ENCODE measurements at regions not wholly inside any gene's neighbourhood (a gene's known extent, or its start where the extent isn't known, plus 50 kb on each side); places are given as distances from the start of the nearest gene placed in this dataset.

- no peaks in the 10 kb centered on the region for H4K20me1 ChIP-seq (replicated peaks in 1 of 2; ENCODE audit: control insufficient read depth in 1 of 2, insufficient read depth in 2 of 2, low read length in 2 of 2)
- H3K9me3 ChIP-seq (ENCODE audit: insufficient read depth in 2 of 2, low read depth in 1 of 2, low read length in 1 of 2): peaks cover 11 to 14% of the 10 kb centered on the region in 2 experiments; a peak in 3 of 4 replicates
- H3K79me2 ChIP-seq (ENCODE audit: control insufficient read depth in 1 of 2, insufficient read depth in 2 of 2, low read length in 2 of 2): no peaks in the 10 kb centered on the region
- no peak overlapping the region for H2BK120ac ChIP-seq (replicated peaks; ENCODE audit: low read depth, low read length)
- H2BK5ac ChIP-seq (ENCODE audit: low read depth, low read length): no peak overlapping the region
- H3K18ac ChIP-seq (ENCODE audit: extremely low read depth, low read length): no peak overlapping the region
- no peak overlapping the region for H3K9ac ChIP-seq (replicated peaks in 1 of 4; ENCODE audit: extremely low read depth in 1 of 4, low read depth in 3 of 4, low read length in 3 of 4)
- no peak overlapping the region for H3K4ac ChIP-seq (replicated peaks; ENCODE audit: insufficient read length, low read depth, low read length)
- H3K4me2 ChIP-seq (ENCODE audit: insufficient read depth in 1 of 2, low read depth in 2 of 2, low read length in 2 of 2): no peak overlapping the region
- H3K4me1 ChIP-seq (replicated peaks in 1 of 4; ENCODE audit: control insufficient read depth in 3 of 4, insufficient read depth in 4 of 4, low read length in 3 of 4): peaks cover 5 to 17% (median 12%) of the 10 kb centered on the region in 4 experiments
- POLR2A ChIA-PET (ENCODE audit: partially characterized antibody): no interaction called here
- 84% methylated on average over 2 of the region's 2 CpGs; no CpG with 5 or more reads in 1 of the 2 experiments for WGBS, 2 experiments (ENCODE audit: extremely low coverage in 1 of 2, insufficient coverage in 1 of 2, insufficient read length in 1 of 2, insufficient replicate concordance in 2 of 2, low coverage in 1 of 2, low lambda C conversion rate in 2 of 2, missing lambda C conversion rate in 1 of 2)
- H2BK15ac ChIP-seq (ENCODE audit: low read length): no peak overlapping the region
- no peak overlapping the region for H2BK20ac ChIP-seq (ENCODE audit: low read length)
- H3K27me3 ChIP-seq (replicated peaks in 1 of 4; ENCODE audit: control insufficient read depth in 3 of 4, extremely low read depth in 1 of 4, insufficient read depth in 3 of 4, low read length in 3 of 4): 0 out of 7 replicates have a peak, but pooled peaks cover 0 to 2% (median 0%) of the 10 kb centered on the region in 4 experiments
- CTCF ChIA-PET (ENCODE audit: partially characterized antibody): interaction anchor here (0.7 kb wide), 1 partner anchor 10 kb away, joined by 3 read pairs; no protein-coding TSS in a partner anchor
- H3K36me3 ChIP-seq (ENCODE audit: control insufficient read depth in 2 of 4, insufficient read depth in 4 of 4, low read length in 3 of 4): no peaks in the 10 kb centered on the region
- FAIRE-seq: no peak
- H3K79me1 ChIP-seq (ENCODE audit: low read depth, low read length): no peaks in the 10 kb centered on the region
- H3K56ac ChIP-seq (replicated peaks; ENCODE audit: insufficient read length, low read depth, low read length): no peak overlapping the region
- no peak overlapping the region for H3K23ac ChIP-seq (ENCODE audit: insufficient read length)
- no peak overlapping the region for H2BK12ac ChIP-seq (ENCODE audit: low read depth, low read length)
- no peaks in the 10 kb centered on the region for H3K23me2 ChIP-seq (ENCODE audit: low read depth, low read length)
- no peak overlapping the region for H4K5ac ChIP-seq (ENCODE audit: insufficient read length, low read depth, low read length)
- H4K8ac ChIP-seq (ENCODE audit: extremely low read depth, insufficient read depth, low read length): no peak overlapping the region
- H3K14ac ChIP-seq (ENCODE audit: insufficient read length): no peak overlapping the region
- no peak overlapping the region for H4K91ac ChIP-seq (replicated peaks; ENCODE audit: insufficient read length, low read length)
- no peak overlapping the region for H3K27ac ChIP-seq (ENCODE audit: low read depth, low read length)
- H3K4me3 ChIP-seq (ENCODE audit: extremely low read depth in 1 of 4, insufficient read depth in 2 of 4, low read depth in 3 of 4, low read length in 4 of 4): no peak overlapping the region
- no peak overlapping the region for H2AFZ ChIP-seq (ENCODE audit: low read length)
- H2AK5ac ChIP-seq (ENCODE audit: low read depth, low read length): no peak overlapping the region
- DNase-seq (ENCODE audit: low read depth in 1 of 2, low spot score in 2 of 2): no peak
- TF ChIP-seq TEAD4 (IDR thresholded peaks at IDR 0.05; ENCODE audit: low read depth, low read length): no peak
- TF ChIP-seq ZNF274 (IDR thresholded peaks at IDR 0.05; ENCODE audit: borderline replicate concordance, extremely low read depth, low read length): no peak
- TF ChIP-seq CTCF (IDR thresholded peaks at IDR 0.05; ENCODE audit: control extremely low read depth in 1 of 3, insufficient read depth in 1 of 3, low read depth in 1 of 3, low read length in 3 of 3): no peak
- no peak for TF ChIP-seq RBBP5 (IDR thresholded peaks at IDR 0.05; ENCODE audit: borderline replicate concordance, low read depth, low read length)
- TF ChIP-seq KDM5A (IDR thresholded peaks at IDR 0.05; ENCODE audit: low read length): no peak
- no peak for TF ChIP-seq GABPA (IDR thresholded peaks at IDR 0.05; ENCODE audit: borderline replicate concordance, insufficient read depth, low read length)
- TF ChIP-seq E2F6 (IDR thresholded peaks at IDR 0.05): no peak
- no peak for TF ChIP-seq CREB1 (IDR thresholded peaks at IDR 0.05)
- TF ChIP-seq KDM1A (IDR thresholded peaks at IDR 0.05; ENCODE audit: borderline replicate concordance, low read length): no peak
- no peak for TF ChIP-seq POU5F1 (IDR thresholded peaks at IDR 0.05; ENCODE audit: low read depth, low read length)
- TF ChIP-seq SP4 (IDR thresholded peaks at IDR 0.05; ENCODE audit: low read length): no peak
- no peak for TF ChIP-seq KDM4A (IDR thresholded peaks at IDR 0.05; ENCODE audit: low read depth, low read length, severe bottlenecking)
Observed at GRCh38 chr2:236861944-236862343, 223.7 kb upstream of the COPS8 start.

All from H1 (cell line).